NCI-H1436 (cell line): ENCODE measurements at regions not wholly inside any gene's neighbourhood (a gene's known extent, or its start where the extent isn't known, plus 50 kb on each side); places are given as distances from the start of the nearest gene placed in this dataset.

Experiments used
- DNase-seq: peaks from one replicate; lab custom pipeline; 2025; lab: John Stamatoyannopoulos, UW

- no peak for DNase-seq
Measured at GRCh38 chr20:24060851-24061590, 72.4 kb upstream of the GGTLC1 start.

GRCh38 chr20:24059174-24059573 is 70.6 kb upstream of the GGTLC1 start:
- DNase-seq, result no peak

GRCh38 chr20:24056491-24056890 is 67.9 kb upstream of the GGTLC1 start:
- DNase-seq, result no peak

GRCh38 chr20:24052599-24053275 is 64.2 kb upstream of the GGTLC1 start:
- DNase-seq, result no peak

GRCh38 chr20:24051160-24051559 is 62.6 kb upstream of the GGTLC1 start:
- DNase-seq, result no peak

GRCh38 chr20:24050119-24050518 is 61.5 kb upstream of the GGTLC1 start:
- DNase-seq, result no peak

- no peak for DNase-seq
Measured at GRCh38 chr20:24049081-24049480, 60.5 kb upstream of the GGTLC1 start.

- no peak for DNase-seq
Measured at GRCh38 chr20:24048024-24048611, 59.5 kb upstream of the GGTLC1 start.

GRCh38 chr20:24046888-24047287 is 58.3 kb upstream of the GGTLC1 start:
- DNase-seq, result no peak

- DNase-seq, result no peak
Measured at GRCh38 chr20:24045621-24046318, 57.2 kb upstream of the GGTLC1 start.

GRCh38 chr20:24043294-24043693 is 54.7 kb upstream of the GGTLC1 start:
- DNase-seq, result no peak

- DNase-seq, result no peak
Measured at GRCh38 chr20:24042646-24043045, 54.1 kb upstream of the GGTLC1 start.

- no peak for DNase-seq
Measured at GRCh38 chr20:24040896-24041459, 52.4 kb upstream of the GGTLC1 start.

GRCh38 chr20:24039196-24039595 is 50.6 kb upstream of the GGTLC1 start:
- no peak for DNase-seq
